ENCODE measurements at regions not wholly inside any gene's neighbourhood (a gene's known extent, or its start where the extent isn't known, plus 50 kb on each side); places are given as distances from the start of the nearest gene placed in this dataset.
"Not testable (repeated sequence)": the region's sequence is repeated elsewhere in the genome, so short reads cannot be mapped to it uniquely, and the experiment has no call there.

DNA sequence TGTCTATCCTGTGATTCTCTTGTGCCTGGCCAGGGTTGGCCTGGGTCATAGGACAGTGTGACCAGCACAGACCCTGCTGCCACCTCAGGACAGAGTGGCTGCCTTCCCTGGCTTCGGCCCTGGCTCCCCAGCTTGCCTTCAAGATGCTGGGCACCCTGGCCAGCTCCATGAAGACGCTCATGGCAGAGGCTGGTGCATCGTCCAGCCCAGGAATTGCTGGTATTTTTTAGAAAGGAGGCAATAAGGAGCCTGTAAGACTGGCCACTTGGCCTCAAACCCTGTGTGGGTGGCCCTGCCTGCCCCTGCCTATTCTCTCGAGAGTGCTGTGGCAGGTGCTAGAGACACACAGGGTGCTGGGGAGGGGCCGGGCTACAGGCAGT is 70.4 kb upstream of the ACTRT2 start:
- DNase-seq (ENCODE audit: low read depth), result no peak

DNA sequence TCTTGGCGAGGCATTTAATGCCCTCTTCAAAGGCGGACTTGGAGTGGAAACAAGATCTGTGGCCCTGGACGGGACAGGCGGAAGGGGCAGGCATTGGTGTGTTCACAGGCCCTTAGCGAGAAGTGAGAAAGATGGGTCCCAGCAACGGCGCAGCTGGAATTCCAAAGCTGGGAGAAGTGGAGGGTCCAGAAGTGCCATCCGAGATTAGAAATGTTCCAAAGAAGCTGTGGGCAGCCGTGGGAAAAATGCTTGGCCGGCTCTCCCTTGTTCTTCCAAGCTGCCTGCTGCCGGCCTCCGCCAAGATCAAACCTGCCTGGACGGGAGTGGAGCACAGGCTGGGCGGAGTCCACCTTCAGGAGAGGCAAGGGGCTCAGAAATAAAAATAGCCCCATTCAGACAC is 69.4 kb upstream of the ACTRT2 start:
- DNase-seq (ENCODE audit: low read depth), result no peak

DNA sequence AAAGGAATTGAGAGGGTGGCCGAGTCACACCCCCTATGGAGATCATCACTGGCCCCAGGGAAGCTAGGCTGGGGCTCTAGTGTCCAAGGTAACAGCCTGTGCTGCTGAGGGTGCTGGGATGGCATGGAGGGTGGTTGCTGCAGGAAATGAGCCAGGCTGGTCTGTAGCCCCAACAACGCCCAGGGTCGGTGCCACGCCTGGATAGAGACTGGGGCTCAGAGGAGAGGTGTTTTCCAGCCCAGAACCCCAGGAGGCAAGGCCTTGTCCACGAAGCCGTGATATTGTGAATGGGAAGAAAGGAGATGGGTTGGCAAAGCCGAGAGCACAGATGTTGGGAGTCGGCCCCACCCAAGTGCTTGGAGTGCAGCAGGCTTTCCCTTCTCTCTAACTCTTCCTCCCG is 68.9 kb upstream of the ACTRT2 start:
- DNase-seq (ENCODE audit: low read depth), result no peak

DNA sequence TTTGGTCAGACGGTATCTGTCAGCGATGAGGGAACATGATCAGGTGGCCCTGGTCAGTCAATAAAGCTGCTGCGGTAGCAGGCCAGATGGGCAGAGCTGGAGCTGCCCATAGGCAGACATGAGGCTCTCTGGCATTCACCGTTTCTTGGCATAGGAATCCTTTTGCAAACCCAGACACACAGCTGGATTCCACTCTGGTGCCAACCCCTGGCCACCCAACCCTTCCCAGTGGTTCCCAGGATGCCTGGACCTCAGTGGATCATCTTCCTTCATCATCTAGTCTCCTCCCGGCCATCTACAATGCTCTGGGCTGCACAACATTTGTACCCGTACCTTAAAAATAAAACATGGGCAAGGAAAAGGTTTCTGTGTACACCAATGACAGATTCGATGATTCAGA is 68.3 kb upstream of the ACTRT2 start:
- DNase-seq (ENCODE audit: low read depth), result no peak

DNA sequence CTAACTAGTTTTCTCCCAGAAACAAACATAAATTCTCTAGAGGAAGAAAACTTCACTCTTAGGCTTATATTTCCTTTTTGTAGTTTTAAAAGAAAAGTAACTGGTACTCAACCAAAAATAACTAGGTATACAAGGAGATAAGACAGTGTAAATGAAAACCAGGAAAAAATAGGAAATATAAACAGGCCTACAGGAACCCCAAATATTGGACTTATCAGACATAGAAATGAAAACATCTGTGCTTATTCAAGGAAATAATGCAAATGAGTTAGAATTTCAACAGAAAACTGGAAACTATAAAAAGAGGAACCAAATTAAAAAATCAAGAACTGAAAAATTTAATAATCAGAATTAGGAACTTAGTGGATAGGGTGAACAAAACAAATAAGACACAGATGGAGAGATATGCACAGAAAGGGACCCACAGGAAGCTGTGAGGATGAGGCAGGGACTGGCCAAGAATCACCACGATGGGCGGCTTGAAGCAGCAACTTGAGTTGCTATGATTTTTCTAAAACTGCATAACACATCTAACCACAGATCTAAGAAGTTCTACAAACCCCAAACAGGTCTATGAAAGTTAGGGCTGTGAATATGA is 67.5 kb upstream of the ACTRT2 start:
- no peak for DNase-seq (ENCODE audit: low read depth)

DNA sequence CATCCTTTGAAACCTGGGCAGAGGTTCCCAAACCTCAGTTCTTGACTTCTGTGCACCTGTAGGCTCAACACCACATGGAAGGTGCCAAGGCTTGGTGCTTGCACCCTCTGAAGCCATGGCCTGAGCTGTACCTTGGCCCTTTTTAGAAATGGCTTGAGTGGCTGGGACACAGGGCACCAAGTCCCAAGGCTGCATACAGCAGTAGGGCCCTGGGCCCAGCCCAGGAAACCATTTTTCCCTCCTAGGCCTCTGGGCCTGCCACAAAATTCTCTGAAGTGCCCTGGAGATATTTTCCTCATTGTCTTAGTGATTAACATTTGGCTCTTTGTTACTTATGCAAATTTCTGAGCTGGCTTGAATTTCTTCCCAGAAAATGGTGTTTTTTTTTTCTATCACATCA is 65.6 kb upstream of the ACTRT2 start:
- DNase-seq (ENCODE audit: low read depth), result no peak

DNA sequence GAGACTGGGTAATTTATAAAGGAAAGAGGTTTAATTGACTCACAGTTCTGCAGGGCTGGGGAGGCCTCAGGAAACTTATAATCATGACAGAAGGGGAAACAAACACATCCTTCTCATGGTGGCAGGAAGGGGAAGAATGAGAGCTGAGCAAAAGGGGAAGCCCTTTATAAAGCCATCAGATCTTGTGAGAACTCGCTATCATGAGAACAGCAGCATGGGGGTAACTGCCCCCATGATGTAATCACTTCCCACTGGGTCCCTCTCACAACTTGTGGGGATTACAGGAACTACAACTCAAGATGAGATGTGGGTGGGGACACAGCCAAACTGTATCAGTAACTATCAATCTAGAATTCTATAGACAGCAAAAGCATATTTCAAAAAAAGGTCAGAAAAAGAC is 64.7 kb upstream of the ACTRT2 start:
- no peak for DNase-seq (ENCODE audit: low read depth)

DNA sequence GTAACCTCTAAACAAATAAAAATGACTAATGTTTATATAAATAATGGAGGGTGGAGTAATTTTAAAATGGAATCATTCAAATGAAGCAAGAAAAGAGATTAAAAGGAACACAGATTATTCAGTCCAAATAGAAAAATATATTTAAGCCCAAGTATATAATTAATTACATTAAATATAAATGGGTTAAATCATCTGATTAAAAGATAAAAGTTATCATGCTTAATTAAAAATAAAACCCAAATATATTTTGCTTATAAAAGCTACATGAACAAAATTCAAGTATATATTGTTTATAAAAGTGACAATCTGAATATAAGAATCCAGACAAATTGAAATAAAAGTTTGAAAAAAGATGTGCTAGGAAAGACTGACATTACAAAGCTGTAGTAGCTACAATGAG is 63.9 kb upstream of the ACTRT2 start:
- no peak for DNase-seq (ENCODE audit: low read depth)

DNA sequence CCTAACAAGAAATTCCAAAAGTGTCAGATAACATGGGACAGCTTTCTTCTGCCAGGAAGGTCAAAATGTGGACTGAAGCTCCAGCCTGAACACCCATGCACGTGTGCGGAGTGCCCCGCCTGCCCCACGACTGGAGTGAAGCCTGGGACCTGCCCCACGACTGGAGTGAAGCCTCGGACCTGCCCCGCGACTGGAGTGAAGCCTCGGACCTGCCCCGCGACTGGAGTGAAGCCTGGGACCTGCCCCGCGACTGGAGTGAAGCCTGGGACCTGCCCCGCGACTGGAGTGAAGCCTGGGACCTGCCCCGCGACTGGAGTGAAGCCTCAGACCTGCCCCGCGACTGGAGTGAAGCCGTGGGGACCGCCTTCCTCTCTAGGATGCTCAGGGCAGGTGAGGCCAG is 61.4 kb upstream of the ACTRT2 start:
- DNase-seq (ENCODE audit: low read depth), result not testable (repeated sequence)

DNA sequence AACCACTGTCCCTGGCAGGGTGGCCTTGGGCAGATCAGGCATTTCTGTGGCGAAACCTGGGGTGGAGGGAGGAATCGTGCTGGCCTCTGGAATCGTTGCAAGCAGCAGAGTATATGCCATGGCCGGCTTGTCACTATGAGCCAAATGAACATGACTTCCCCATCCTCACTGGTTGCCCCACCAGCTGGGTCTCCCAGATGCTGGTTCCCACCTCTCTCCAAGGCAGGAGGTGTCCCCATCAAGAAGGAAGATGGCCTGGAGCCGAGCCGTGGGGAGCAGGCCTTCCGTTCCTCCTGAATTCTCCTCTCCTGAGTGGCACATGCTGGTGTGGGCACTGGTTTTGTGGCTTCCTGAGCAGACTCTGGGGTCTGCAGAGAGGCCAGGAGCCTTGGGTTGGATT is 60.2 kb upstream of the ACTRT2 start:
- no peak for DNase-seq (ENCODE audit: low read depth)

DNA sequence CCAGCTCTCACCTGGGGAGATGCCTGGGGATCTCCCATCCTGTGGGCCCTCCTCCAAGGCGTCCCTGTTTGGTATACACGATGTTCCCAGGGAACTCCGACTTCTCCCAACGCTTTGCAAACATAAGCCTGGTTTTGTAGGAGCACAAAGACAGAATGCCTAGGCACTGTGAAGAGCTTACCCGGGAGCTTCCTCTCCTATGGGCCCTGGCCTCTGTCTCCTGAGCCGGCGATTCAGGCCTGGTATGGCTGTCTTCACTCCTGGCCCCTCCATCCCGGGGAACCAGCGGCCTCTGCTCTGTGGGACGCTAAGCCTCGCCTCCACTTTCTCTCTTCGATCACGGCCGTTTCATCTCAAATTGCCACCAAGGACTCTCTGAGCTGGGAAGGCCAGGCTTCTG is 59.6 kb upstream of the ACTRT2 start:
- no peak for DNase-seq (ENCODE audit: low read depth)

DNA sequence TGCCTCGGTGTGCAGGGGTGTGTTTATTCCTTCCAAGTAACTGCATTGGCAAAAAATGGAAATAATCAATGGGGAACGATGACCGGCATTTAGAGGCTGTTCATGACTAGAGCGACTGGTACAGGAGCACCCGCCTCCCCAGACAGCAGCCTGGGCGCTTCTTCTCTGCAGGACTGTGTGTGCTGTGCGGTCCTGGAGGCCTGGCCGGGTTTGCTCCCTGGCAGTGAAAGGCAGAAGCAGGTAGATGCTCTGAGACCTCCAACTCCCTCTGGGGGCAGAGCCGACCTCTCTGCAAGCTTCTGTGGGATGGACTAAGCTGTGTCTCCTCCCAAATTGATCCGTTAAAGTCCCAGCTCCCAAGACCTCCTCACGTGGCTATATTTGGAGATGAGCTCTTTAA is 59.2 kb upstream of the ACTRT2 start:
- no peak for DNase-seq (ENCODE audit: low read depth)

DNA sequence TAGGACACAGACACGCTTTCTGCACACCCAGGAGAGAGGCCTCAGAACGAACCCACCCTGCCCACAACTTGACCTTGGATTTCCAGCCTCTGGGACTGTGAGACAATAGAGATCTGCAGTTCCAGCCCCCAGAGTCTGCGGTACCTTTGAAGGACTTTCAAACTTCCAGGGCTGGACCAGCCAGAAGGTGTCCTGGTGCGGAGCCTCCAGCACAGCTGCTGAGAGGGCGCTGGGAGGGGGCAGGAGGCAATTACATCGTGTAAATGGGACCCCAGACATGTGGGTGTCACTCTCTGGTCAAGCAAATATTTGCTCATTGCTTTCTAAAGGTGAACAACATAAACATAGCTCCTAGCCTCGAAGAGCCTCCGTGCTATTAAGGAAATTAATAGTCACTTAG is 58.7 kb upstream of the ACTRT2 start:
- DNase-seq (ENCODE audit: low read depth), result no peak

DNA sequence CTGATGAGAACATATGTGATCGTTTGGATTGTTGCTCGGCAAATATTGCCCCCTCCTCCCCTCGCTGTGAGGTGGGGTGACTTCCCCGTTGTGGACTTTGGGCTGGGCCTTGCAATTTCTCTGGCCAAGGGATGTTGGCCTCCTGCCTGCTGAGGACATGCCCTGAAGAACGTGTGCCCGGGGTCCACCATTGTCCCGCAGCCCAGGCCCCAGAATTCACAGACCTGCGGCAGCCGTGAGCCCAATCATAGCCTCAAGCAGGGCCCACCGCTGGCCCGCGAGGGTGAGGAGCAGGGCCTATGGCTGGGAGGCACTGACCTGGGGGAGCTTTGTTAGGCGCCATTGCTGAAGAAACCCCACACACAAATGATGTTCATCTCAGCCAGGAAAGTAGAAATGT is 58.3 kb upstream of the ACTRT2 start:
- no peak for DNase-seq (ENCODE audit: low read depth)

DNA sequence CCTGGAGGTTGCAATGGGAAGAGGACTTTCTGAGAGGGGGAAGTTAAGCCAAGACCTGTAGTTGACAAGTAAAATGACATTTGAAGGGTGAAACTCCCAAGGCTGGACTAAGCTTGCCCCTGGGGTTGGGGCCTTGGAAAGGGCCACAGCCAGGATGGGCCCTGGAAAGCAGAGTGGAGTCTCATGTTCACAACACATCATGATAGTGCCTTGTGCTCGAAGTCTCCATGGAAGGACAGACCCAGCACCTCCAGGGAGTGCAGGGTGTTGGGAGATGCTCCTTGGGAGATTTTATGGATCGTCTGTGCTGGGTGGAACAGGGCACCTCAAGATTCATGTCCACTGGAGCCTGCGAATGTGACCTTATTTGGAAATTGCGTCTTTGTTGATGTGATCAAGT is 55.6 kb upstream of the ACTRT2 start:
- no peak for DNase-seq (ENCODE audit: low read depth)

DNA sequence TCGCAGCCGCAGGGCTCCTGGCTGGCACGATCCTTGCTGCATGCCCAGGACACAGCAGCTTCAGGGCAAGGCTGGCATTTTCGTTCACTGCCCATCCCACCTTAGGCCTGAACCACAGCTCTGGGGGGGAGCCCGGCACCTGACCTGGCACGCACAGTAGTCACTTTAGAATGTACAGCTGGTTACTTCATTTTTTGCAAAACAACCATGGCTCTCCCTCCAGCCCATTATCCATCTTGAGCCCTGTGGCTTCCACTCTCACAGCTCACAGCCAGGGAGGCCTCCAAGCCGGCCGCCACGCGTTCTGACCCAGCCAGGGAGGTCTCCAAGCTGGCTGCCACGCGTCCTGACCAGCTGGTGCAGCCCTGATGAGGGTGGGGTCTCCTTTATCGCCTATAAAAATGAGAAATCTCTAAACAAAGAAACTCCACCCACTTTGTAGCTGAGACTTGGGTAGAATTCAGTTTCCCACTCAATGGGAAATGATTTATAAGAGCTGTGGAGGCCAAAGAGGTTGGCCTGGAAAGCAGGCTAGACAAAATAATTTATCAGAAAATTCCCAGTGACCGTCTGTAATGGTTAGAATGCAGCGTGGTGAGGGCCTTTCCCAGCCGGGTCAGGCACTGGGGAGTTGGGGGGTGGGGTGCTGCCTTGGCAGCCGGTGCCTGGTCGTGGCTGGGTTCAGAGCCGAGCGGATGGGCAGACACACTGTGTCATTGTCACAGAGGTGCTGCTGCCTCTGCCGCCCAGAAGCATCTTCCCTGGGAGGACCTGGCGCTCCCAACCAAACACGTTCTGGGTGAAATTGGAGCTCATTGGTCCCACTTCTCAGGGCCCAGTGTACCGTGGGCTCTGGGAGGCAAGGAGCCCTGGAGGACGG is 54.6 kb upstream of the ACTRT2 start:
- DNase-seq (ENCODE audit: low read depth), result no peak

DNA sequence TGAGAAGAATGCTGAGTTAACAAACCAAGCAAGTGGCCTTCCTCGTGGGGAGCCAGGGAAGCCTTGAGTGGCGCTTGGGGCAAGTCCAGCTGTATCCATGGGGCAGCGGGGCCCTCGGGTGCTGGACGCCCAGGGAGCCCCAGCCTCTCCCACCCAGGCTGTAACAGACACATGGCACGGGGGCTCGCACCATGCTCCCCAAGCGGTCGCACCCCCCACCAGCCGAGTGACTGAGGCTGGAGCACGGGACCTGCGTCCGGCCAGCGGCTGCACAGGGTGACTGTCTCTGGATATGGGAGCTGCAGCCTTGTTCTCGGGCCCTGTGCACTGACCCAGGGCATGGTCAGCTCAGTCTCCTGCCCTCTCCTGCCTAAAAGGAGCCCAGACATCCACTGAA is 53.9 kb upstream of the ACTRT2 start:
- DNase-seq (ENCODE audit: low read depth), result no peak

DNA sequence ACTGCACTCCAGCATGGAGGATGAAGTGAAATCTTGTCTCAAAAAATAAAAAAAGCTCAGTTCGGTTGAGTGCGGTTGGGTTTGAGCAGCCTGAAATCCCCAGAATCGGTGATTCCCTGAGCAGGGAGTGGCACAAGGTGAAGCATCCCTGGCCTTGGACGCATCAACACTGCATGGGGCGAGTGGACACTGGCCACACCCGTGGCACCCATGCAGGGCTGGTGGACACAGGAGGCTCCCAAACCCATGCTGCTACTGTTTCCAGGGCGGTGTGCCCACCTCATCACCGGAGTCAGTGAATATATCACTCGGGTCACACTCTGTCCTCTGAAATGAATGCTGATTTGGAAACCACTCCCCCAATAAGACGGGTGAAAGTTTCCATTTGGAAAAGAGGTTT is 53.4 kb upstream of the ACTRT2 start:
- DNase-seq (ENCODE audit: low read depth), result no peak

DNA sequence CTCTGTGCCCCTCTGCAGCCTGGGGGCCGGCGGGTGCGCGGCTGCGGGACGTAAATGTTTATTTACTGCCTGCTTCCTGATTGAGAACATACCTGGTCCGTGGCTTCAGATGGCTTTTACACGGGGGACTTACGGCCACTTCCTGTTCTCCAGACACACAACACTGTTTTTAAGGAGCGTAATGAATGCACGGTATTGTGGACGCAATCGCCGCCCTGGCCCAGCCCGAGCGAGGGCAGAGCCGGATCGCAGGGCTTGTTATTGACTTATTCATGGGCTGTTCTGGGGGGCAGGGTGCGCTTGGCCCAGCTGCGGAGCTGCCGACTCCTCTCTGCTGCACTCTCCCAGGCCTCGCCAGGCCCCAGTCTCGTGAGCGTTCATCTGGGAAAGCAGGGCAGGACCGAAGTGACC is 52.8 kb upstream of the ACTRT2 start:
- no peak for DNase-seq (ENCODE audit: low read depth)

DNA sequence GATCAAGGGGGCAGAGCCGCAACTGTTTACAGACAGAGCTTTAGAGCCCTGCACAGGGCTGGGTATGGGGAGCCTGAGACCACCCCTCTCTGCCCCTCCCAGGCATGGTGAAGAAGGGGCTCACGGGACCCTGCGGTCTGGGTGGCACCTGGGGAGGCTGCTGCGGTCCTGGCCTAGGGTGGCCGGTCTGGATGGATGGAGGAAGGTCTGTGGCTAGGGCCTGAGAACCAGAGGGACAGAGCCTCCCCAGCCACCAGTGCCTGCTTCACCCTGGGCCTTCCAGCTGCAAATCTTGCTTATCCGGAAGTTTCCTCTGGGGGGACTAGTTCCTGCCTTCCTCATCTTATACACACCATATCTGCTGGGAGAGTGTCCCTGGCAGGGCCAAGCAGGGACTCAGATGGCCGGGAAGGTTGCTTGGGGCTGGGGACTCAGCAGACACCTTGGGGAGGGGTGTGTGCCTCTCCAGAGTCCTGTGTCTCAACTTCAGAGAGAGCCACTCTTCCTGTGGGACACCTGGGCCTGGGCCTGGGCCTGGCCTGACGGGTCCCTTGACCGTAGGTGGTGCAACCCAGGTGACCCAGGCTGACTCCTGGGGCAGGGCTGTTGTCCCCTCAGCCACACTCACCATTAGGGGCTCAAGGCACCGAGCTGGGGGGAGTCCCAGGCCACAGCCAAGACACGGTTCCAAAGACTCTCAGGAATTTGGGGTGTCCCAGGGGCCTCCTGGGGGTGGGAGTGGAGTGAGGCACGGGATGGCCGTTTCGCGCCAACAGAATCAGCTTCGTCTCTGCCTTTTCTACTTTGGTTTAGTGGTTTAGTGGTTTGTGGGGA is 52.0 kb upstream of the ACTRT2 start:
- no peak for DNase-seq (ENCODE audit: low read depth)

DNA sequence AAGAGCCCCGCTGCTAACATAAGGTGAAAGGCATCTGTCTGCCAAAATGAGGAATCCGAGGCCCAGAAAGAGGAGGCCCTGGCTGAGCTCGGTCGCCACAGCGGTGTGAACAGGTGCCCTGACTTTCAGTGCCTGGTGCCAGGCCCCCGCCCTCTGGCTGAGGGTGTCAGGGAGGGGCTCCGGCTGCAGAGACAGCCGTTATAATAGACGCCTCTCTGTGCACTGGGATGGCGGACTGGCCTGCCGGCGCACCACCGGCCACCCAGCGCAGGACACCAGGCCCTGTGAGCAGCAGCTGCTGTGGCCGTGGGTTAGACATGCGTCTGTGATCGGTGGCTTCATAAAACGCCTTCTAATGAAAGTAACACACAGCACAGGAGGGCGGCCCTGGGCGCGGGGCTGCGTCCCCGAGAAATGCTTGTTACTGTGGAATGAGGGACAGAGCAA is 51.4 kb upstream of the ACTRT2 start:
- no peak for DNase-seq (ENCODE audit: low read depth)

DNA sequence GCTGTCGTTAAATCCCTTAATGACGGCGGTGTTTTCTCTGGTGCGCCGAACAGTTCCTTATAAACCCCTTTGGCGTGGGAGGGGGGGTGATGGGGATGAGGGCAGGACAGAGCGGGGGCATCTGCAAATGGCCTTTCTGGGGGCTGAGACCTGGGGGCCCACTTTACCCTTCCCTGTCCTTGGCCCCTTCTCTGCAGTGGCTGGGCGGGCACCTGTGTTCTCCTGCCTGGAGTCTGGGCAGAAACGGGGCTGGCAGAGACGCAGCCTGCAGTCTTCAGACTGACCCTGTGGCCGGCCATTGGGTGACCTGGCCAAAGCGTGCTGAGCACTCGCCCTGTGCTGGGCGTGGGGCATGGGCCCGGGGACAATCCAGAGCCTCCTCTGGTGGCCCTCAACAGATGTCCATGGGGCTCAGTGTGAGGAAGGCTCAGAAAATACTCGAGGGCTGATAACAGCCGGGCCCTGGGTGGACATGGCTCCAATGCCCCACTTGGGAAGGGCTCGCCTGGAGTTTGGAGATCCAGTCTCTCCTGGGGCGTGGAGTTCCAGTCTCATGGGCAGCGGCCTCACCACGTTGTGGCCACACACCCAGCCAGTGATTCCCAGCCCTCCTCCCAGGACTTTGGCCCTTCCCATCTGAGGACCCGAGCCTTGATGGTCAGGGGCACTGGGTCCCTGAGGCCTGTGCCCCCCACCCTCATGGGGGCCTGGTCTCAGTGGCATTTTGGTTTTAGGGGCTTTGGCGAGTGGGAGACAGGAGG is 50.8 kb upstream of the ACTRT2 start:
- no peak for DNase-seq (ENCODE audit: low read depth)
